ENCODE measurements at regions not wholly inside any gene's neighbourhood (a gene's known extent, or its start where the extent isn't known, plus 50 kb on each side); places are given as distances from the start of the nearest gene placed in this dataset.

DNA sequence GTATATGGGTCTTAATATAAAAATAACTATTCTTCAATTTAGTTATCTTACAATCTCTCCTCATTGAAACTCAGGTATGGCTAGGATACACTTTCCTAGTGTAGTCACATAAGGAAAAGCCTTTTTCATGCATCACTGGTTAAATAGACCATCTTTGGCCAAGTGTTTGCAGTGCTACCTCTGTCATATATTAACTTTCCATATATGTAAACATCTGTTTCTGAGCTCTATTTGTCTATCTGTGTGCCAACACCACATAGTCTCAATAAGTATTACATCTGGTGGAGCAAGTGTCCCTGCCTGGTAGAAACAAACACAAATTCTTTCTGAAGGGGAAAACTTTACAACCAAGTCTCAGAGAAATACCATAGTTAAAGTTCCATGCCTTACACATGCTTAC lies 134.6 kb downstream of the TSEN15 start:
- TF ChIP-seq, protein P1, sequence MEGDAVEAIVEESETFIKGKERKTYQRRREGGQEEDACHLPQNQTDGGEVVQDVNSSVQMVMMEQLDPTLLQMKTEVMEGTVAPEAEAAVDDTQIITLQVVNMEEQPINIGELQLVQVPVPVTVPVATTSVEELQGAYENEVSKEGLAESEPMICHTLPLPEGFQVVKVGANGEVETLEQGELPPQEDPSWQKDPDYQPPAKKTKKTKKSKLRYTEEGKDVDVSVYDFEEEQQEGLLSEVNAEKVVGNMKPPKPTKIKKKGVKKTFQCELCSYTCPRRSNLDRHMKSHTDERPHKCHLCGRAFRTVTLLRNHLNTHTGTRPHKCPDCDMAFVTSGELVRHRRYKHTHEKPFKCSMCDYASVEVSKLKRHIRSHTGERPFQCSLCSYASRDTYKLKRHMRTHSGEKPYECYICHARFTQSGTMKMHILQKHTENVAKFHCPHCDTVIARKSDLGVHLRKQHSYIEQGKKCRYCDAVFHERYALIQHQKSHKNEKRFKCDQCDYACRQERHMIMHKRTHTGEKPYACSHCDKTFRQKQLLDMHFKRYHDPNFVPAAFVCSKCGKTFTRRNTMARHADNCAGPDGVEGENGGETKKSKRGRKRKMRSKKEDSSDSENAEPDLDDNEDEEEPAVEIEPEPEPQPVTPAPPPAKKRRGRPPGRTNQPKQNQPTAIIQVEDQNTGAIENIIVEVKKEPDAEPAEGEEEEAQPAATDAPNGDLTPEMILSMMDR (IDR thresholded peaks at IDR 0.05): no peak
- no peak for TF ChIP-seq POLR2A (IDR thresholded peaks at IDR 0.05)
- no peak for TF ChIP-seq POLR2AphosphoS5 (IDR thresholded peaks at IDR 0.05)
- TF ChIP-seq EP300 (IDR thresholded peaks at IDR 0.05; ENCODE audit: low read depth): no peak
